ENCODE measurements at regions not wholly inside any gene's neighbourhood (a gene's known extent, or its start where the extent isn't known, plus 50 kb on each side); places are given as distances from the start of the nearest gene placed in this dataset.
"Not testable (repeated sequence)": the region's sequence is repeated elsewhere in the genome, so short reads cannot be mapped to it uniquely, and the experiment has no call there.

- H3K27me3 Mint-ChIP-seq (ENCODE audit: insufficient read depth, unreplicated experiment): no peaks in the 10 kb centered on the region
- H3K36me3 Mint-ChIP-seq (ENCODE audit: insufficient read depth, unreplicated experiment): no peaks in the 10 kb centered on the region
- no peaks in the 10 kb centered on the region for H3K4me1 Mint-ChIP-seq (ENCODE audit: insufficient read depth, unreplicated experiment)
- POLR2A ChIA-PET: interaction anchor here (0.6 kb wide), 1 partner anchor 56 kb away, joined by 3 read pairs; no protein-coding TSS in a partner anchor
- TF ChIP-seq CTCF (IDR thresholded peaks at IDR 0.05; ENCODE audit: unreplicated experiment): no peak
- BruUV-seq (replicated peaks): no TSS peak
- no peaks in the 10 kb centered on the region for H3K9me3 Mint-ChIP-seq (ENCODE audit: unreplicated experiment)
- intact Hi-C loops (cut with micrococcal nuclease): no loop called here
- CTCF ChIA-PET: interaction anchor here (0.6 kb wide), 1 partner anchor 29 kb away, joined by 7 read pairs; no protein-coding TSS in a partner anchor
- H3K4me3 Mint-ChIP-seq (ENCODE audit: unreplicated experiment): no peak overlapping the region
- no peak overlapping the region for H3K27ac Mint-ChIP-seq (ENCODE audit: low read depth, unreplicated experiment)
- peak; percentile 16 for DNase-seq (ENCODE audit: unreplicated experiment)
Observed at GRCh38 chr6:101178748-101179147, 214.8 kb upstream of the GRIK2 start.

GRCh38 chr6:101181006-101181405, 212.5 kb upstream of the GRIK2 start:
- no peaks in the 10 kb centered on the region for H3K4me1 Mint-ChIP-seq (ENCODE audit: insufficient read depth, unreplicated experiment)
- no peak overlapping the region for H3K27ac Mint-ChIP-seq (ENCODE audit: low read depth, unreplicated experiment)
- CTCF ChIA-PET: no interaction called here
- intact Hi-C loops (cut with micrococcal nuclease): no loop called here
- H3K9me3 Mint-ChIP-seq (ENCODE audit: unreplicated experiment): no peaks in the 10 kb centered on the region
- no peak for DNase-seq (ENCODE audit: unreplicated experiment)
- POLR2A ChIA-PET: no interaction called here
- no peaks in the 10 kb centered on the region for H3K36me3 Mint-ChIP-seq (ENCODE audit: insufficient read depth, unreplicated experiment)
- H3K27me3 Mint-ChIP-seq (ENCODE audit: insufficient read depth, unreplicated experiment): no peaks in the 10 kb centered on the region
- no peak overlapping the region for H3K4me3 Mint-ChIP-seq (ENCODE audit: unreplicated experiment)
- TF ChIP-seq CTCF (IDR thresholded peaks at IDR 0.05; ENCODE audit: unreplicated experiment): no peak
- BruUV-seq (replicated peaks): no TSS peak

- POLR2A ChIA-PET; DNase-seq (ENCODE audit: unreplicated experiment); H3K4me1 Mint-ChIP-seq (ENCODE audit: insufficient read depth, unreplicated experiment); H3K27me3 Mint-ChIP-seq (ENCODE audit: insufficient read depth, unreplicated experiment); BruUV-seq (replicated peaks); H3K36me3 Mint-ChIP-seq (ENCODE audit: insufficient read depth, unreplicated experiment); H3K4me3 Mint-ChIP-seq (ENCODE audit: unreplicated experiment); H3K27ac Mint-ChIP-seq (ENCODE audit: low read depth, unreplicated experiment); intact Hi-C loops (cut with micrococcal nuclease); H3K9me3 Mint-ChIP-seq (ENCODE audit: unreplicated experiment): not testable (repeated sequence)
- CTCF ChIA-PET: interaction anchor here (0.6 to 0.7 kb wide), 2 partner anchors 1141 to 1311 kb away, joined by 3 to 4 read pairs; no protein-coding TSS in a partner anchor
Observed at GRCh38 chr6:101188285-101188798, 205.2 kb upstream of the GRIK2 start.

GRCh38 chr6:101195588-101195987, 197.9 kb upstream of the GRIK2 start:
- no peak for TF ChIP-seq CTCF (IDR thresholded peaks at IDR 0.05; ENCODE audit: unreplicated experiment)
- no peak for DNase-seq (ENCODE audit: unreplicated experiment)
- Mint-ChIP-seq H3K9me3 (ENCODE audit: unreplicated experiment) (no peaks in the 10 kb centered on the region), H3K36me3 (ENCODE audit: insufficient read depth, unreplicated experiment) (no peaks in the 10 kb centered on the region), H3K27ac (ENCODE audit: low read depth, unreplicated experiment) (no peak overlapping the region), H3K27me3 (ENCODE audit: insufficient read depth, unreplicated experiment) (no peaks in the 10 kb centered on the region), H3K4me3 (ENCODE audit: unreplicated experiment) (no peak overlapping the region), H3K4me1 (ENCODE audit: insufficient read depth, unreplicated experiment) (no peaks in the 10 kb centered on the region)
- intact Hi-C loops (cut with micrococcal nuclease): no loop called here
- ChIA-PET CTCF (no interaction called here), POLR2A (no interaction called here)
- BruUV-seq (replicated peaks): no TSS peak

GRCh38 chr6:101199441-101199840, 194.1 kb upstream of the GRIK2 start:
- no peak overlapping the region for H3K4me3 Mint-ChIP-seq (ENCODE audit: unreplicated experiment)
- no peaks in the 10 kb centered on the region for H3K9me3 Mint-ChIP-seq (ENCODE audit: unreplicated experiment)
- H3K36me3 Mint-ChIP-seq (ENCODE audit: insufficient read depth, unreplicated experiment): no peaks in the 10 kb centered on the region
- intact Hi-C loops (cut with micrococcal nuclease): no loop called here
- no peaks in the 10 kb centered on the region for H3K4me1 Mint-ChIP-seq (ENCODE audit: insufficient read depth, unreplicated experiment)
- DNase-seq (ENCODE audit: unreplicated experiment): no peak
- ChIA-PET POLR2A (no interaction called here), CTCF (interaction anchor here (0.6 kb wide), 2 partner anchors 67 to 1530 kb away, joined by 3 read pairs; no protein-coding TSS in a partner anchor)
- no peak for TF ChIP-seq CTCF (IDR thresholded peaks at IDR 0.05; ENCODE audit: unreplicated experiment)
- no peaks in the 10 kb centered on the region for H3K27me3 Mint-ChIP-seq (ENCODE audit: insufficient read depth, unreplicated experiment)
- no TSS peak for BruUV-seq (replicated peaks)
- H3K27ac Mint-ChIP-seq (ENCODE audit: low read depth, unreplicated experiment): no peak overlapping the region
